ENCODE measurements at regions not wholly inside any gene's neighbourhood (a gene's known extent, or its start where the extent isn't known, plus 50 kb on each side); places are given as distances from the start of the nearest gene placed in this dataset.

- no TSS peak for BruUV-seq (replicated peaks)
- POLR2A ChIA-PET: no interaction called here
- intact Hi-C loops (cut with micrococcal nuclease; ENCODE audit: unreplicated experiment): no loop called here
- TF ChIP-seq SIN3A (IDR thresholded peaks at IDR 0.05; ENCODE audit: borderline replicate concordance, insufficient read depth, low read depth, low read length) (no peak), REST (IDR thresholded peaks at IDR 0.05; ENCODE audit: insufficient read depth in 1 of 2, low read depth in 2 of 2, low read length in 1 of 2) (no peak), TCF7L2 (IDR thresholded peaks at IDR 0.05; ENCODE audit: low read depth, low read length) (no peak)
- TF ChIP-seq, protein P1, sequence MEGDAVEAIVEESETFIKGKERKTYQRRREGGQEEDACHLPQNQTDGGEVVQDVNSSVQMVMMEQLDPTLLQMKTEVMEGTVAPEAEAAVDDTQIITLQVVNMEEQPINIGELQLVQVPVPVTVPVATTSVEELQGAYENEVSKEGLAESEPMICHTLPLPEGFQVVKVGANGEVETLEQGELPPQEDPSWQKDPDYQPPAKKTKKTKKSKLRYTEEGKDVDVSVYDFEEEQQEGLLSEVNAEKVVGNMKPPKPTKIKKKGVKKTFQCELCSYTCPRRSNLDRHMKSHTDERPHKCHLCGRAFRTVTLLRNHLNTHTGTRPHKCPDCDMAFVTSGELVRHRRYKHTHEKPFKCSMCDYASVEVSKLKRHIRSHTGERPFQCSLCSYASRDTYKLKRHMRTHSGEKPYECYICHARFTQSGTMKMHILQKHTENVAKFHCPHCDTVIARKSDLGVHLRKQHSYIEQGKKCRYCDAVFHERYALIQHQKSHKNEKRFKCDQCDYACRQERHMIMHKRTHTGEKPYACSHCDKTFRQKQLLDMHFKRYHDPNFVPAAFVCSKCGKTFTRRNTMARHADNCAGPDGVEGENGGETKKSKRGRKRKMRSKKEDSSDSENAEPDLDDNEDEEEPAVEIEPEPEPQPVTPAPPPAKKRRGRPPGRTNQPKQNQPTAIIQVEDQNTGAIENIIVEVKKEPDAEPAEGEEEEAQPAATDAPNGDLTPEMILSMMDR (IDR thresholded peaks at IDR 0.05): no peak
- no peak for ATAC-seq
- Histone ChIP-seq H3K27ac (ENCODE audit: low read length) (no peak overlapping the region), H3K9me3 (ENCODE audit: control insufficient read depth, insufficient read depth, low read depth, low read length) (no peaks in the 10 kb centered on the region), H3K4me1 (ENCODE audit: control insufficient read depth, insufficient read depth, low read length) (no peaks in the 10 kb centered on the region), H3K27me3 (ENCODE audit: control insufficient read depth, insufficient read depth, low read length) (no peaks in the 10 kb centered on the region), H3K4me3 (ENCODE audit: low read depth in 2 of 2, low read length in 2 of 2) (no peak overlapping the region), H3K36me3 (ENCODE audit: control insufficient read depth, insufficient read depth, low read length) (no peaks in the 10 kb centered on the region)
- no peak for DNase-seq (ENCODE audit: low read depth, low spot score)
- in situ Hi-C loops (cut with HindIII; ENCODE audit: low pct_unique_long_range_greater_than_20kb, low sequenced_read_pairs): no loop called here
- CTCF ChIA-PET: no interaction called here
Observed at GRCh38 chr9:28051559-28052503, 478.6 kb upstream of the C9orf72 start.

DNA sequence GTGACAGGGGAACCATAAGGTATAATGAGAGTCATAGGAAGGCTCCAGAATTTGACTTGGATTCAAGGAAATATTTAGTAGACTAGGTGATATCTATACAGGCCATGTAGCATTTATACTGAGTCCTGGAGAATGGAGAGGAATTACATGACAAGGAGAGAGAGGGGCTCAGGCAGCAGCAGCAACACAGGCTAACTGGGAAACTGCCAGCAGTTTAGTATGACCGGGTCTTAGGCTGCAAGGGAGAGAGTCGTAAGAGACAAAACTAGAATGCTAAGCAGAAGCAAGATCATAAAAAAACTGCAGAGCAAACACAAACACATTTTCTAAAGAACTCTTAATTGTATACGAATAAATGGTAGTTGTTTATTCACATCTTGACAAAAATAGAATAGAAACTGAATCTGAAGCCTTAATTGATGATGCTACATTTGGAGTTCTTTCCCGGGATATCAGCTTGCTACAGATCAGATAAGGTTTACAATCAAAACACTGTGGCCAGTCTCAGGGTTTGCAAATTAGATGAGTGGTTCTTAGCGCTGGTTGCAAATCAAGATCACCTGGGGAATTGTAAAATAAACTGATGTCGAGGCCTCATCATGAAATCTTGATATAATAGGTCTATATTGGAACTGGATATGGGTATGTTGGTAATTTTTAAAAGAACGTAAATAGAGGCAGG lies 480.0 kb upstream of the C9orf72 start:
- CTCF ChIA-PET: no interaction called here

More for the DNA sequence above, 480.0 kb upstream of the C9orf72 start:
- H3K4me3 ChIP-seq (ENCODE audit: low read depth in 2 of 2, low read length in 2 of 2): no peak overlapping the region
- POLR2A ChIA-PET: no interaction called here
- TF ChIP-seq, protein P1 (IDR thresholded peaks at IDR 0.05): no peak
- TF ChIP-seq SIN3A (IDR thresholded peaks at IDR 0.05; ENCODE audit: borderline replicate concordance, insufficient read depth, low read depth, low read length) (no peak), TCF7L2 (IDR thresholded peaks at IDR 0.05; ENCODE audit: low read depth, low read length) (no peak), POLR2AphosphoS5 (IDR thresholded peaks at IDR 0.05; ENCODE audit: low read depth, low read length) (no peak), REST (IDR thresholded peaks at IDR 0.05; ENCODE audit: insufficient read depth in 1 of 2, low read depth in 2 of 2, low read length in 1 of 2) (no peak)
- intact Hi-C loops (cut with micrococcal nuclease; ENCODE audit: unreplicated experiment): no loop called here
- in situ Hi-C loops (cut with HindIII; ENCODE audit: low pct_unique_long_range_greater_than_20kb, low sequenced_read_pairs): no loop called here
- ATAC-seq (no peak), DNase-seq (ENCODE audit: low read depth, low spot score) (no peak)
- H3K27ac ChIP-seq (ENCODE audit: low read length): no peak overlapping the region
- no peaks in the 10 kb centered on the region for H3K4me1 ChIP-seq (ENCODE audit: control insufficient read depth, insufficient read depth, low read length)
- no peaks in the 10 kb centered on the region for H3K36me3 ChIP-seq (ENCODE audit: control insufficient read depth, insufficient read depth, low read length)
- no TSS peak for BruUV-seq (replicated peaks)
- no peaks in the 10 kb centered on the region for H3K9me3 ChIP-seq (ENCODE audit: control insufficient read depth, insufficient read depth, low read depth, low read length)
- no peaks in the 10 kb centered on the region for H3K27me3 ChIP-seq (ENCODE audit: control insufficient read depth, insufficient read depth, low read length)
